NCI-H2081 treated with DMSO at 0.1 percent for 48 hours (cell line): ENCODE measurements at regions not wholly inside any gene's neighbourhood (a gene's known extent, or its start where the extent isn't known, plus 50 kb on each side); places are given as distances from the start of the nearest gene placed in this dataset.
"Not testable (repeated sequence)": the region's sequence is repeated elsewhere in the genome, so short reads cannot be mapped to it uniquely, and the experiment has no call there.

Experiments
- DNase-seq: peaks from one replicate; lab custom pipeline; 2025; lab: John Stamatoyannopoulos, UW

DNA sequence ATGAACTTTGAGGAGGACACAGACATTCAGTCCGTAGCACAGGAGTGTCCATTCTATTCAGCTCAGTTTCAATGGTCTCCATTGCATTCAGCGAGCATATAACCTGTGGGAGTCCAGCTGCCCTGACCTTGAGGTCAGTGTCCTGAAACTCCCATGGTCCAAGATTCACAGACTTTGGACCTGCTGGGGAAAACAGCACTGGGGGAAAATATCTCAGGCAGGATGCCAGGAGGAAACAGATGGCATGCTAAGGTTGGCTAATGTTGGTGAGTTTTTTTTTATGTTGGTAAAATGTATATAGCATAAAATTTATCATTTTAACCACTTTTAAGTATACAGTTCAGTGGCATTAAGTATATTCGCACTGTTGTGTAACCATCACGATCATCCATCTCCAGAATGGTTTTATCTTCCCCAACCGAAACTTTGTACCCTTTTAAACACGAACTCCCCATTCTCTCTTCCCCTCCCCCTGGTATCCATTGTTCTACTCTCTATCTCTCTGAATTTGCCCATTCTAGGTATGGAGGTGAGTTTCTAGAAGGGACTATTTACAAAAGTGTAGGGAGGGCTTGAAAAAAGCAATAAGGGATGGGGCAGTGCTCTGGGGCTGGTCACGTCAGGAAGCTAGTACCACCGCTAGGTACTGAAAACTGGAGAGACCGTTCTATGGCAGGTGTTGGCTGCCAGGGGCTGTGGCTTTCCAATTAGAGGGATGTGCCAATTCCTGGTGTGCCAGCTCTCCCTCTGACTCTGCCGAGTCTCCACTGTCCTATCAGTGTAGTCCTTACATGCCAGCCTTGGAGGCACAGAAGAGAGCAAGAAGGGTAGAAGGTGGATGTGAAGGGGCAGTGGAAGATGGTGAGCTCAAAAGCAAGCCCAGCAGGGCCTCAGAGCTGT is 85.3 kb downstream of the FOXD2 start:
- no peak for DNase-seq

DNA sequence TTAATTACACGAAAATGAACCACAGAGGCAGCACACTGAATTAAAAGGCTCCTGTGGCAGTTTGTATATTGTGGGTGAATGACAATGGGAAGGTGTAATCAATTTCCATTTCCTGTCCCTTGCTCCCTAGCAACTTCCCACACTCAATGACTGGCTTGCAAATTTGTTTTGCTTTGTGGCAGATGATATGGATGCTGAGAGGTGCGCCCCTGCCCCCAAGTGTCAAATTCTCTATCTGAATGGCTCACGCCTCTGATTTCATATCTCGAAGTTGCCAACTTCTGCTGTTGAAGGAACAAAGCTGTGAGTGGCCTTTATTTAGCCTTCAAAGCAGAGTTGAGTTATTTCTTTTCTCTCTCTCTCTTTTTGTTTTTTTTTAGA is 86.0 kb downstream of the FOXD2 start:
- DNase-seq: peak; percentile 58

DNA sequence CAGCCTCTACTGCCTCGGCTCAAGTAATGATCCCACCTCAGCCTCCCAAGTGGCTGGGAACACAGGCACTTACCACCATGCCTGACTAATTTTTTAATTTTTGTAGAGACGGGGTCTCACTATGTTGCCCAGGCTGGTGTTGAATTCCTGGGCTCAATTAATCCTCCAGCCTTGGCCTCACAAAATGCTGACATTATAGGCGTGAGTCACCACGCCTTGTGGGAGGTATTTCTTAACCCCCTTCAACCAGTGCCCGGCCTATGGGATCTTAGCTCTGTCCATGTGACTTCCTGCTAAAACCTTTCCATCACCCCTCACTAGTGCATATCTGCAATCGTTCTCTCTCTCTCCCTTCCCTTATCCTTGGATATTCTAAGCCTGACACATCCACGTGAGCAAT is 86.4 kb downstream of the FOXD2 start:
- no peak for DNase-seq

DNA sequence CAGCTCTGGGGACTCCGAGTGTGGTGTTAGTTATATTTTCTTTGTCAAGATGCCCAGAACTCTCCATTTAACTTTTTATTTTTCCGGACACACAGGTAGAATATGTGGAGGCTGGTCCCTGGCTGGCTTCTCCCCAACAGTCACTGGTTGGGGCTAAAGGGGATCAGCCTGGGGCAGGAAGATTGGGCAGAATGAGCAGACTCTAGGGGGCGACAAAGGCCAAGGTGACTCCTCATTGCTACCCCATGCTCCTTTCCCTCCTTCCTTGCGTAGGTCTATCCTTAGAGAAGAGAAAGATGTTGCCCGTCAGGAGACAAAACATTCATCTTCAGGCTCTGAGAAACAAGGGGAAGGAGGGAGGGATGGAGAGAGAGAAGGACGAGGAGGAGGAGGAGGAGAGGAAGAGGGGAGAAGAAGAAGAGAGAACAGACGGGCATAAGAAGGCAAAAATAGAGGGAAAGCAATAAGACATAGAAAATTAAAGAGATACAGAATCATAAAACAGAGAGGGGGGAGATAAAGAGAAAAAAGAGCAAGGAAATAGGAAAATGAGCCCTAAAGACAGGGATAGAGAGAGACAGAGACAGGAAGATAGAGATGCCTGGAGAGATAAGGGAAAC is 89.9 kb downstream of the FOXD2 start:
- DNase-seq: no peak

DNA sequence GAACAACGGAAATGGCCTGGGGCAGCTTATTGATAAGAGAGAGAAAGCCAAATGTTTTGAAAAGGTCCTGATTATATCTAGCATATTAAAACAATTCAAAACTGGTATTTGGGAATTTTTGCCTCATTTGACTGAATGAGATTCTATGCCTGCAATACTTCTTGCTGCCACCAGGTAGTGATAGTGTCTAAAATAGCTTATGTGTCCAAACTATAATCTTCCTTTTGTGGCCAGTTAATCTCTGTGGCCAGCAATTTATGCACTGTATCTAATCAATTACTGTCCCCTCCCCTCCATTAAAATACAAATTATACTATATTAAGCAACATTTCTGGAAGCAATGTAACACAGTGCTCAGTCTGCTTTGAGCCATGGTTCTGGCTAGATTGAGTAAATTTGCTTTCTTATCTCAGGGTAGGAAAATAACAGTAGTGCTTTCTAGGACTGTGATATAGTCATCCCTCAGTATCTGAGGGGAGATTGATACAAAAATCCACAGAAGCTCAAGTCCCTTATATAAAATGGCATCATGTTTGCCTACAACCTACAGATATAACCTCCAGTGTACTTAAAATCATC is 91.8 kb downstream of the FOXD2 start:
- DNase-seq: no peak

DNA sequence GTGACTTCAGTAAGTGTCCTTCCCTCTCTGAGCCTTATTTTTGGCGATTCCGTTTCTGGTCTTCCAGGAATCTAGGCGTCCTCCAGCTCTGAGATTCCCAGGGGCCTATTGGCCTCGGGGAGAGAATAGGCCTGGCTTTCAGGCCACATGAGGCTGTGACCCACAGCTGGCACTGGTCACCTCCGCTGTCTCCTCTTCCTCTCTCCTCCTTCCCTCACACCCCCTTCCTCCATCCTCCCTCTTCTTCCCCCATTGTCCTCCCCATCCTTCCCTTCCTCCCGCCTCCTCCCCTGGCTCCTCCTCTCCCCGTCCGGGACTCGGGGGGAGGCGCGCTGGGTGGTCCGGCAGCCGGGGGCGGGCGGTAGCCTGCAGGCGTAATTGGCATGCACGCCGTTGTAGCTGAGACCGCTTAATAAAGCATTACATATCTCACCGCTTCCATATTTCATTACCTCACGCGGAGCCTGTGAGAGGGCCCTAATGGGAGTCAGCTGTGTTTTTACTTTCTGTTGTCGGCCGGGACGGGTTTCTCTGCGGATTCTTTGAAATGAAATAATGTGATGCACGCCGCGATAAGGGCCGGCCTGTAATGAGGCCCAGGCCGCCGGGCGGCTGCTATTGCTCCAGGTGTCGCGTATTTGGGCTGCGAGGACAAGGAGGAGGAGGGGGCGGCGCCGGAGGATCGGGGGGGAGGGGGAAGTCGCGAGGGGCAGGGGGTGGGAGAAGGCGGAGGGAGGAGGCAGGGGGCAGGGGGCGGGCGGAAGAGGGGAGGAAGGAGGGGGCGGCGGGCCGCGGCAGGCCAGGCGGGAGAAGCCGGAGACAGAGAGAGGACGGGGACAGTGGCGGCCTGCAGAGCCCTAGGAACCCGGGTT is 95.3 kb downstream of the FOXD2 start:
- no peak for DNase-seq

DNA sequence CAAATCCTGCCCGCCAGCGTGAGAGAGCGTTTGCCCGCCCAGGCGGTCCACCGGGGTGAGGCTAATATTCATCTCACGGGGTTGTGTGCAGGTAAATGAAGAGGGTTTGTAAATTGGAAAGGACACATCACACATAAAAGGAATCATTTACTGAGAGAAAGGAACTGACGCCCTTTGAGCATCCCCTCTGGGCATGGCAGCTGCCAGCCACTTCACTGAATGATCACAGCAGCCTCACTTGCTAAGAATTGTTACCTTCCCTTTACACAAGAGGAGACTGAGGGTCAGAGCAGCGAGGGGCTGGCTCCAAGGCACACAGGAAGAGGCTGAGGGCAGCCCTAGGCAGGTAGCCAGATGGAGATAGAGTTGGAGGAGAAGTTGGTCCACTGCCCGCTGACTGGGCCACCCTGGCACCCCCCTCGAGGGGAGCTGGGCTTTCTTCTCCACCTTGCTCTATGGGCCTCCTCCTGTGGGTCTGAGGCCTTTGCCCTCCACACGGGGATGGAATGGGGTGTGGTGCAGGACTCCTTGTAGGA is 96.0 kb downstream of the FOXD2 start:
- no peak for DNase-seq

DNA sequence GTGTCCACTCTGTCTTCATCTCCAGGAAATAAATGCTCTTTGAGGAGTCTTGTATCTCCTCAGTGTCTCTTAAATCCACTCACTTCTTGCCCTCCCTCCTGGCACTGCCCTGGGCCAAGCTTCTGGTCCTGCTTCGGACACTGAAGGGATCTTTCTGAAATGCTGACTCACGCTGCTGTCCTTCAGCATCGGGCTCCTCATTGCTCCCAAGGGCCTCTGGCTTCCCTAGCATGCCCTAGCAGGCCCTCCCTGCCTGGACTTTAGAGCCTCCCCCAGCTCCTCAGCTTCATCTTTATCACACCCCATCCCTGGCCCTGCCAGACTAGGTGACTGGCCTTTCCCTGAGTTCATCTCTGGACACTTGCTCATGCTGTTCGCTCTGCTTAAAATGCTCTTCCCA is 96.6 kb downstream of the FOXD2 start:
- DNase-seq: no peak

DNA sequence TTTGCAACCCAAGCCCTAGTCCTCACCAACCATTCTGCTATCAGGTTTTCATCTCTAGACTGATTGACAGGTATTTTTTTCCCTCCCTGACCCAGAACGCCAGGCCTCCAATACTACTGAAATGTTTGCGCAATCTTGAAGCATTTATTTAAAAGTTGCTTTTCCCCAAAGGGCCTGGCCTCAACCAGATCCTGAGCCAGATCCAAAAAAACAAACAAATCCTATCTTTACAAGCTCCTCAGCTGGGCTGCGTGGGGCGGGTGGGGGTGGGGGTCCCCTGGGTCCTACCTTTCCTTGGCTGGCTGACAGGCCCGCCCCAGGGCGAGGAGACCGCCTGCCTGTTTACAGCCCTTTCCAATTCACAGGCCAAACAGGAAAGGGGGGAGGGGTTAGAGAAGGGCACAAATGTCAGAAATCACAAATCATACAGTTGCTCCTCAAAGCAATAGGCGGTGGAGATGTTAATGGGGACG is 98.8 kb downstream of the FOXD2 start:
- DNase-seq: no peak

DNA sequence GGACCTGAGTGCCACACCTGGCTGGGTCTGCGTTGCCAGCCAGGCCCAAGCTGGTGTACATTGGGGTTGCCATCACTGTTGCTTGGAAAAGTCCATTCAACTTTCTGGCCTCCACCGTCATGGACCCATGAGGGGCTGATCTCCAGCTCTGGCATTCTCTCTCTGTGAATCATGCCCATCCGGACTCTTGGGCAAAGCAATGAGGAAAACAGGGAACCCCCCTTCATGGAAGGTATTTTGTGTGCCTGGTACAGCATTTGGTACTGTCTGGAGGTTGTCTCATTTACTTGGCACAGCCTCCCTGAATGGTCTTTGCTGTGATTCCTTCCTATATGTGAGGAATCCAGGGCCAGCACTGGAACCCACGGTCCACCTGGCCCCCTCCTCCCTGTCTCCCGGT is 99.4 kb downstream of the FOXD2 start:
- no peak for DNase-seq

DNA sequence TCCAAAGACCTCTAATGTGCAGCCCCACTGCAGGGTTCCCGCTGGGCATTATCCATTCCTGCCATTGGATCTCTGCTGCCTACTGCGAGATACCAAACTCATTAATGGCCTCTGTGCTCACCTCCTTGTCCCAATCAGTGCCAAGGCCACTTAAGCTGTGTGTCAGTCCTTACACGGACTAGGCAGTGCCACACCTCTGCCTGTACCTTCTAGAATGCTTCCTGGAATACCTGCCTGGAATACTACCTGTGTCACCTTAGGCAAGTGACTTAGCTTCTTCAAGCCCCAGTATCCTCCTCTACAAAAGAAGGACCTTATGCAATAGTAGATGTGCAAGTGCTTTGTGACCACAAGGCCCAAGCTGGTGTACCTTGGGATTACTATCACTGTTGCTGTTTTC is 100.1 kb downstream of the FOXD2 start:
- no peak for DNase-seq

DNA sequence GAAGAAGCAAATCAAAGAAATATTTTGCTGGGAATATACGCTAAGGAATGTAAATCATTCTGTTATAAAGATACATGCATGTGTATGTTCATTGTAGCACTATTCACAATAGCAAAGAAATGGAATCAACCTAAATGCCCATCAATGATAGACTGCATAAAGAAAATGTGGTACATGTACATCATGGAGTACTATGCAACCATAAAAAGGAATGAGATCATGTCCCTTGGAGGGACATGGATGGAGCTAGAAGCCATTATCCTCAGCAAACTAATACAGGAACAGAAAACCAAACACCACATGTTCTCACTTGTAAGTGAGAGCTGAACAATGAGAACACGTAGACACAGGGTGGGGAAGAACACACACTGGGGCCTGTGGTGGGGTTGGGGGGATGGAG is 100.7 kb downstream of the FOXD2 start:
- not testable (repeated sequence) for DNase-seq

DNA sequence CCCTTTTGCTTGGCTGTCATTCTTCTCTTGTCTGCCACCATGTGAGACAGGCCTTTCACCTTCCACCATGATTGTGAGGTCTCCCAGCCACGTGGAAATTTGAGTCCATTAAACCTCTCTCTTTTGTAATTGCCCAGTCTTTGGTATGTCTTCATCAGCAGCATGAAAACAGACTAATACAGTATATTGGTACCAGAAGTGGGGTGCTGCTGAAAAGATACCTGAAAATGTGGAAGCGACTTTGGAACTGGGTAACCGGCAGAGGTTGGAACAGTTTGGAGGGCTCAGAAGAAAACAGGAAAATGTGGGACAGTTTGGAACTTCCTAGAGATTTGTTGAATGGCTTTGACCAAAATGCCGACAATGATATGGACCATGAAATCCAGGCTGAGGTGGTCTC is 103.9 kb downstream of the FOXD2 start:
- DNase-seq: not testable (repeated sequence)

DNA sequence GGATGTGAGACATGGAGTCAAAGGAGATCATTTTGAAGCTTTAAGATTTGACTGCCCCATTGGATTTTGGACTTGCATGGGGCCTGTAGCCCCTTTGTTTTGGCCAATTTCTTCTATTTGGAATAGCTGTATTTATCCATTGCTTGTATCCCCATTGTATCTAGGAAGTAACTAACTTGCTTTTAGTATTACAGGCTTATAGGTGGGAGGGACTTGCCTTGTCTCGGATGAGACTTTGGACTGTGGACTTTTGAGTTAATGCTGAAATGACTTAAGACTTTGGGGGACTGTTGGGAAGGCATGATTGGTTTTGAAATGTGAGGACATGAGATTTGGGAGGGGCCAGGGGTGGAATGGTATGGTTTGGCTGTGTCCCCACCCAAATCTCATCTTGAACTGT is 105.2 kb downstream of the FOXD2 start:
- DNase-seq: not testable (repeated sequence)

DNA sequence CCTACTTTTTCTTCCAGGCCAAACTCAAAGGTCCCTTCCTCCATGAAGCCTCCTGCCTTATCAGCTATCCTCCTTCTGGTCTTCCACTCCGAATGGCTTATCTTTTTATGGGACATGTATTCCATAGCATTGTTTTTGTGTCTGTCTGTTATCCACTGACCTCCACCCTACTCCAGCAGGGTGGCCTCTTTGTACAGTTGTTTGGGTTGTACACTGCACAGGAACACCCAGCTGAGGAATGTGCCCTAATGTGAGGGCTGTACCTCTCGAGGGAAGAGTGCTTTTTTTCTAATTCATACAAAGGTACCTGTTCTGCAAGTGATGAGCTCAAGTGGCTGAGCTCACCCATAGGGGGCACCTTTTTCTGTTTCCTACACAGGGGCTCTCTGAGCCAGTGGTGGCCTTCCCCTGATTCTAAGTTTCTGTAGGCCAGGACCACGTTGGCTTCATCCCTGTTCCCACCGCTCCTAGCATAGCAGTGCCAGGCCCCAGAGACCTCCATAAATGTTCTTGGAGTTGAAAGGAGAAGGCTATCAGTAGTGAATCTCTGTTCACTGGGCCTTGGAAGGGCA is 108.2 kb downstream of the FOXD2 start:
- no peak for DNase-seq

DNA sequence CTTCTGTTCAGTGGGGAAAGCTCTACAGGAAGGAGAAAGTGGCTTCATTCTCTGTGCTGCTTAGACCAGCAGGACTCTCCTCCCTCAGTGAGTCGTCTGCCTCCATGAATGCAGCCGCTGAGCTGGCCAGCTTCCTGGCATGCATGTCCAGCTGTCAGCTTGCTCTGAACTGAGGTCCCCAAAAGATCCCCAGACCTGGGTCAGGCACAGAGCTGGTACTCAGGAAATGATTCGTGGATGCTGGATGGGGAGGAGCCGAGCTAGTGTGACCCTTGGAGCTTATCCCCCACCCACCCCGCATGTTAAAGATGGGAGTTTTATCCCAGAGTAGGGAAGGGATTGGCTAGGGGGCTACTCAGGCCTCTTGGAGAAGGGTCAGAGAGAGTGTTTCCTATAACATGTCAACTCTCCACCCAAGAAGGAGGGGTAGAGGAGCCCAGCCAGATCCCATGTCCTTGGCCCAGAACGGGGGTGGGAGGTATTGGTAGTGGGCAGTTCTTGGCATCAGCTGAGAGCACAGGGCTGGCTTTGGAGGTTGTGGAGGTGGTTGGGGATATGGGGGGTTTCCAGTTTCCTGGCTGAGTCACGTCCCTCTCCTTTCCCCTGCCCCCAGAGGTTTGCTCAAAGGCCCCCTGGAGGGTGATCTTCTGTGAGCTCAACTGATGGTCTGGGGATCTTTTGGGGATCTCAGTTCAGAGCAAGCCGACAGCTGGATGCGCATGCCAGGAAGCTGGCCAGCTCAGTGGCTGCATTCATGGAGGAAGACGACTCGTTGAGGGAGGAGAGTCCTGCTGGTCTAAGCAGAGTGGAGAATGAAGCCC is 110.1 kb downstream of the FOXD2 start:
- DNase-seq: no peak

DNA sequence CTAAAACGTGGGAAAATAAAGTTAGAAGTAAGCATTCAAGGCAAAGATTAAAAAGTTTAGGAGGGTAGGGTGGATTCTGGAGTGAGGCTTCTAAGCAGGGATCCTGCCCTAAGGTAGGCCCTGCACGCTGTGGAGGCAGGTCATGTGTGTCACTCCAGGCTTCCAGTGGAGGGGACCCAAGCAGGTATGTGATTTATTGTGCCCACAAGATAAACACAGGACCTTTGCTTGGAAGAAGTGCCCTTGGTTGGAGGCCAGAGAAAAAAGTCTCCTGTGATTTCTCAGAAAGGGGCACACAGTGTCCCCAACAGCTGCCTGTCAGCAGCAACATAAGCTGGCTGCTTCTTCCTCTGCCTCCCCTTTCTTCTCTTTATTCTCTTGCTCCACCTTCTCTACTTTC is 110.8 kb downstream of the FOXD2 start:
- no peak for DNase-seq

DNA sequence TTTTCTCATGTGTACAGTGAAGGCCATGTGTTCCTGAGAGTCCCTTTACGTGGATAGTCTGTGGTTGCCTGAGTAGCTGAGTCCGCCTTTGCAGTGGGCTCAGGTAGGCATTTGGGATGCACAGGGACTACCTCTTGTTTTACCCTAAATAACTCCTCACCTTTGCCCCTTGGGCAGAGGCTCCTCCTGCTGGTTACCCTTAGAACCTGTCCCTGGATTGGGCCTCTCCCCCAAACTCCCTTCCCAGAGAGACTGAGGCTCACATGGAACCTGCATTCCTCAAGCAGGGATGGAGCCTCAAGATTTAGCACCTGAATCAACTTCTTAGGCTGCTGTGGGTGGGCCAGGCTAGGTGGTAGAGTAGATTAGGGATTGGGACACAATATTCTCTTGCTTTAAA is 111.7 kb downstream of the FOXD2 start:
- DNase-seq: no peak

DNA sequence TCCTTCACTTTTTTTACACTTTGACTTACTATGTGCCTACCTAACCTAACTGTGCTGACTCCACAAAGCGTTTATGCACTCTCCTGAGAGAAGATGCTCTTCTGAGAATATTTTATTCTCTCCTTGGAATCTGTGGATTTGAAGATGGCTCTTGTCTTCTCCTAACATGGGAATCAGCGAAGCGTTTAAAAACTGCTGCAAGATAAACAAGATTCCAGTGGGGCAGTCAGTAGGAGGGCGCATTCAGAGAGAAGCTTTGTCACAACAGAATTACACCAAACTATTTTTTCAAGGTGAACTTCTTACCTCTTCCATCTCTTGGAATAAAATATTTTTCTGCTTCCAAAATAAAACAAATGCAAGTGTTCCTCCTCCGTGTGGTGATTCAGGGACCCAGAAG is 113.1 kb downstream of the FOXD2 start:
- no peak for DNase-seq

DNA sequence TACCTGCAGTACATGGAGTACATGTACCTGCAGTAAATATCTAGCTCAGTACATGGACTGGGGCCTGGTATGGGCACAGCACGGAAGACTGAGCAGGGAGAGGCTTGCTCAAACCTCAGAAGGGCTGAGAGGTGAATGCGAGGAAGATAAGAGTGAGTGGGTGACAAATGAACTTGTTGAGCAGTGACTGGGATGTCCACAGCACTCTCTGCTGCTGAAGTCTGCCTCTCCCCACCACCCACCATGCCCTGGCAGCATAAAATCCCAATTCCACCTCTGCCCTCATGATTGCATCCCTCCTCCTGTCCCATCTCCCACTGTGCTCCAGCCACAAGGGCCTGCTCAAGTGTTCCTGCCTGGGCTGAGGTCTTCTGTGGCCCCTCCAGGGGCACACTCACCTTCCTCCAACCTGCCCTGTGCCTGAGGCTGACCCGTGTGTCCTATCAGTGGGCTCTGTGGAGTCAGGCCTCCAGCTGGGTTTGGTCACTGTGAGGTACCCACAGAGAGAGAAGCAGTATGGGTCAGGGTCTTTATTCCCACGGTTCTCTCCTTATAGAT is 114.2 kb downstream of the FOXD2 start:
- no peak for DNase-seq
